ENCODE measurements at regions not wholly inside any gene's neighbourhood (a gene's known extent, or its start where the extent isn't known, plus 50 kb on each side); places are given as distances from the start of the nearest gene placed in this dataset.

DNA sequence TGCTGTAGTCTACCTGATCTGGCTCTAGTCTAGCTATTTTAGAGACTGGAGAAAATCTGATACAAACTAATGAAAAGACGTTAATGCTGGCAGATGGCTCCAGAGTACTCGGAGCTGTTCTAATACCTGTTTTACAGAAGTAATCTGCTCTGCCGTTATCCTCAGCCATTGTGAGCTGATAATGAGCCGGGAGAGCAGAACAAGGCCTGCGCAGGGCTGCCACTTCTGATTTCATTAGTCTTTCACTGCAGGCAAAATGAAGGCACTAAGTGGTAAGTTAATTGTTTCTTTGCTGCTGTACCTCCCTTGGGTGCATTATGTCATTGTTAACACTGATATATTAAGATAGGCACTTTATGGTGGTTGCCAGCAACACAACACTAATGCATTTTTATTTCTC is 456.4 kb upstream of the PFKP start:
- Histone ChIP-seq H3K4me1 (no peaks in the 10 kb centered on the region), H3K4me3 (no peak overlapping the region), H3K9me3 (no peaks in the 10 kb centered on the region), H3K27ac (no peak overlapping the region), H3K27me3 (peaks cover 0 to 3% of the 10 kb centered on the region in 2 donors), H3K36me3 (no peaks in the 10 kb centered on the region)
- no peak for TF ChIP-seq CTCF (IDR thresholded peaks at IDR 0.05)
- intact Hi-C loops (cut with DNase I; ENCODE audit: low total_unique reads): no loop called here
- DNase-seq: no peak

- Histone ChIP-seq H3K27ac (no peak overlapping the region), H3K4me3 (no peak overlapping the region), H3K9me3 (no peaks in the 10 kb centered on the region), H3K27me3 (no peaks in the 10 kb centered on the region), H3K4me1 (no peaks in the 10 kb centered on the region), H3K36me3 (no peaks in the 10 kb centered on the region)
- intact Hi-C loops (cut with DNase I; ENCODE audit: low total_unique reads): no loop called here
- no peak for TF ChIP-seq CTCF (IDR thresholded peaks at IDR 0.05)
- DNase-seq: no peak
Measured at GRCh38 chr10:2604891-2605290, 462.5 kb upstream of the PFKP start.

DNA sequence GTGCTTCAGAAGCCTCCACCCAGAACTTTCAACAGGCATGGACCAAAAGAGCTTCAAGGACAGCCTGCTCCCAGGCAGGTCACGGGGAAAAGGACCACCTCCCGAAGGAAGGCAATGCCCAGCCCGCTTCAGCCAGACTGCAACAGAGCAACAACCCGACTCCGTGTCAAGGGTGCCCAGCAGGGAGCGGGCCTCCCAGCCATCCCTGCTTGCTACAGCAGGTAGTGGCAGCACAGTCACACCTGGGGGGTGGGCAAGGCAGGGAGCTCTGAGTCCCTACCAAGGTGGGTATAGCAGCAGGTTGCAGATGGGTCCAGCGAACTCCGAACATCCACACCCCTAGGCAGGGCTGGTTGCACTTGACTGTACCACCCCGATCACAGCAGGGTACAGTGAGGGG is 467.8 kb upstream of the PFKP start:
- Histone ChIP-seq H3K36me3 (no peaks in the 10 kb centered on the region), H3K27me3 (no peaks in the 10 kb centered on the region), H3K27ac (no peak overlapping the region), H3K4me3 (no peak overlapping the region), H3K4me1 (no peaks in the 10 kb centered on the region), H3K9me3 (no peaks in the 10 kb centered on the region)
- TF ChIP-seq CTCF (IDR thresholded peaks at IDR 0.05): no peak
- intact Hi-C loops (cut with DNase I; ENCODE audit: low total_unique reads): no loop called here
- no peak for DNase-seq

GRCh38 chr10:2592360-2593160 is 474.8 kb upstream of the PFKP start:
- intact Hi-C loops (cut with DNase I; ENCODE audit: low total_unique reads): no loop called here
- no peak for DNase-seq
- no peak overlapping the region for H3K27ac ChIP-seq
- H3K9me3 ChIP-seq: no peaks in the 10 kb centered on the region
- H3K27me3 ChIP-seq: no peaks in the 10 kb centered on the region
- H3K4me1 ChIP-seq: no peaks in the 10 kb centered on the region
- H3K36me3 ChIP-seq: no peaks in the 10 kb centered on the region
- H3K4me3 ChIP-seq: no peak overlapping the region
- no peak for TF ChIP-seq CTCF (IDR thresholded peaks at IDR 0.05)

- Histone ChIP-seq H3K4me1 (no peaks in the 10 kb centered on the region), H3K36me3 (no peaks in the 10 kb centered on the region), H3K9me3 (no peaks in the 10 kb centered on the region), H3K27ac (no peak overlapping the region), H3K4me3 (no peak overlapping the region), H3K27me3 (no peaks in the 10 kb centered on the region)
- TF ChIP-seq CTCF (IDR thresholded peaks at IDR 0.05): no peak
- no peak for DNase-seq
- intact Hi-C loops (cut with DNase I; ENCODE audit: low total_unique reads): no loop called here
Measured at GRCh38 chr10:2589196-2589595, 478.2 kb upstream of the PFKP start.

All from tibial artery (tissue), 4 donors.